RWPE2 (cell line): ENCODE measurements at regions not wholly inside any gene's neighbourhood (a gene's known extent, or its start where the extent isn't known, plus 50 kb on each side); places are given as distances from the start of the nearest gene placed in this dataset.

Experiments used
- ATAC-seq: fragments of 200-7000 bp; cut with Tn5 transposase; 3 replicates; pipeline ENCODE4 v1.9.1; 2021; ENCODE audit warnings: low read depth
- DNase-seq: peaks from one replicate; pipeline ENCODE4 v3.0.0-alpha.2; 2020; ENCODE audit warnings: low spot score
- H3K27ac ChIP-seq: fragments of 450-650 bp; 2 replicates; pipeline ENCODE4 v1.5.1; 2017; ENCODE audit warnings: mild to moderate bottlenecking; ENCODE audit not compliant: poor library complexity, severe bottlenecking
- H3K27me3 ChIP-seq: fragments of 250-450 bp; sonication (Bioruptor Pico); 2 replicates; pipeline ENCODE4 v1.5.1; 2021; ENCODE audit warnings: mild to moderate bottlenecking, moderate library complexity; ENCODE audit not compliant: insufficient read depth, poor library complexity, severe bottlenecking
- H3K36me3 ChIP-seq: fragments of 250-450 bp; sonication (Bioruptor Pico); 2 replicates; pipeline ENCODE4 v1.5.1; 2020; ENCODE audit warnings: low read depth, mild to moderate bottlenecking, moderate library complexity
- H3K4me1 ChIP-seq: fragments of 250-450 bp; sonication (Bioruptor Pico); 2 replicates; pipeline ENCODE4 v1.5.1; 2021; ENCODE audit warnings: mild to moderate bottlenecking, moderate library complexity; ENCODE audit not compliant: insufficient read depth, poor library complexity, severe bottlenecking
- H3K4me3 ChIP-seq: fragments of 250-450 bp; sonication (Bioruptor Pico); 2 replicates; pipeline ENCODE4 v1.5.1; 2021; ENCODE audit warnings: mild to moderate bottlenecking, moderate library complexity; ENCODE audit not compliant: severe bottlenecking
- H3K9me3 ChIP-seq: fragments of 250-450 bp; sonication (Bioruptor Pico); 2 replicates; pipeline ENCODE4 v1.5.1; 2021; ENCODE audit warnings: mild to moderate bottlenecking, moderate library complexity; ENCODE audit not compliant: severe bottlenecking
- TF ChIP-seq, protein P1 (sequence below): fragments of 450-650 bp; IDR thresholded peaks from one replicate; pipeline ENCODE4 v1.5.1; 2017; ENCODE audit warnings: mild to moderate bottlenecking, moderate library complexity; ENCODE audit not compliant: poor library complexity, severe bottlenecking

DNA sequence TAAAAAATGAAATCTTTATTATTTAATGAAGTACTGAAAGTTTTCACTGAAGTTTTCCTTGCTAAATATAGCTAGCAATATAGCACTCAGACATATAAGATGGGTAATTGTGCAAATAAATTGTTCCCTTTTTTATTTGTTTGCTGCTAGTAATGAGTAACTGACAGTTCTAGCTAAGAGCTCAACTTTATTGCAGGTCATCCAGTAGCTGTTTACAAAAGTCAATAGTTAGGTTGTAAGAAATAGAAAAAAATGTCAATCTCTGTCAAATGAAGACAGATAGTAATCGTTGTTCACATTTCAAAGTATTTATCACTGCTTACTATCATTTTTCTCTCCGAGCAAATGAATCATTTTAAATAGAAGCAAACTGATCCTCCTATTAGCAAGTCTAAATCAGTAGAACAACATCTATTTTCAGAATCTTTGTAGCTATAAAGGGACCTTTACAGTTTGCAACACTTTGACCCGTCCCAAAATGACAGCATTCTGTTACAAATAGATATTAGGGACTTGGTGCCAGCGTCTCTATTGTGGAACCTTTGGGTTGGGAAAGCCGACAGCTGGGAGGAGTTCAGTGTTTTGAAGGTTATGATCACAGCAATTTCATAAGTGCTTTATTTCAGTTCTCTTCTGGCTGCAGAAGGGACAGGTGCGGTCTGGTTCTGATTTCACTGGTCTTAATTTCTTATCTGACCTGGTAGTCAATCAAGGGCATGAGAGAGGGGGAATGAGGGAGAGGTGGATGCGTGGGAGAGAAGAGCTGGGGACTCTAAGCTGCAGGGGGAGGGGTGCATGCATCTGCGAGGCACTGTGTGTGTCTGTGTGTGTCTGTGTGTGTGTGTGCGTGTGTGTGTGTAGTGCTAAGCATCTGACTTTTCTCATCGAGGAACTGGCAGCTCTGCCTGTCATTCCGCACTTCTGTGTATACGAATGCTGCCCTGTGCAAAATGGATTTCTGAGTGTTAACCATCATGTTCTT is 227.9 kb upstream of the PITX2 start:
- Histone ChIP-seq H3K36me3 (no peaks in the 10 kb centered on the region), H3K4me3 (no peak overlapping the region), H3K27me3 (peaks cover 5% of the 10 kb centered on the region), H3K9me3 (no peaks in the 10 kb centered on the region), H3K4me1 (peaks cover 4% of the 10 kb centered on the region), H3K27ac (no peak overlapping the region)
- TF ChIP-seq, protein P1, sequence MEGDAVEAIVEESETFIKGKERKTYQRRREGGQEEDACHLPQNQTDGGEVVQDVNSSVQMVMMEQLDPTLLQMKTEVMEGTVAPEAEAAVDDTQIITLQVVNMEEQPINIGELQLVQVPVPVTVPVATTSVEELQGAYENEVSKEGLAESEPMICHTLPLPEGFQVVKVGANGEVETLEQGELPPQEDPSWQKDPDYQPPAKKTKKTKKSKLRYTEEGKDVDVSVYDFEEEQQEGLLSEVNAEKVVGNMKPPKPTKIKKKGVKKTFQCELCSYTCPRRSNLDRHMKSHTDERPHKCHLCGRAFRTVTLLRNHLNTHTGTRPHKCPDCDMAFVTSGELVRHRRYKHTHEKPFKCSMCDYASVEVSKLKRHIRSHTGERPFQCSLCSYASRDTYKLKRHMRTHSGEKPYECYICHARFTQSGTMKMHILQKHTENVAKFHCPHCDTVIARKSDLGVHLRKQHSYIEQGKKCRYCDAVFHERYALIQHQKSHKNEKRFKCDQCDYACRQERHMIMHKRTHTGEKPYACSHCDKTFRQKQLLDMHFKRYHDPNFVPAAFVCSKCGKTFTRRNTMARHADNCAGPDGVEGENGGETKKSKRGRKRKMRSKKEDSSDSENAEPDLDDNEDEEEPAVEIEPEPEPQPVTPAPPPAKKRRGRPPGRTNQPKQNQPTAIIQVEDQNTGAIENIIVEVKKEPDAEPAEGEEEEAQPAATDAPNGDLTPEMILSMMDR, result no peak
- DNase-seq, result no peak
- no peak for ATAC-seq

DNA sequence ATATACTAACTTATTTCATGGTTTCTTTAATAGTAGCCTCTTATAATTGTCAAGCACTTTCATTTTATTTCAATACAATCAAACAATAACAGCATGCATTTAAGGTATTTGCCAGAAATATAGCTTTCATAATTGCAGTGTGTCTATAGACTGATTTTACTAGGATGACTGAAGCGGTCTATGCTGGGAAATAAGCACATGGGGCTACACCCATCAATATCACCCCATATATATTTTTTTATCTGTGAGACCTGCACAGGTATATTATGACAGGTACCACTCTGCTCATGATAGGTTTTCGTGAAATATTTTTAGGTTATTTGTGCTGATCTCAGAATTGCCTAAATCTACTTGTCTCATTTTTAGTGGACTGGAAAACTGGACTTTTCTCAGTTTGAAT is 229.1 kb upstream of the PITX2 start:
- peaks cover 5% of the 10 kb centered on the region for H3K27me3 ChIP-seq
- H3K9me3 ChIP-seq, result no peaks in the 10 kb centered on the region
- TF ChIP-seq, protein P1, result no peak
- DNase-seq, result no peak
- H3K36me3 ChIP-seq, result no peaks in the 10 kb centered on the region
- ATAC-seq, result no peak
- no peak overlapping the region for H3K4me3 ChIP-seq
- H3K4me1 ChIP-seq, result peaks cover 4% of the 10 kb centered on the region
- no peak overlapping the region for H3K27ac ChIP-seq

DNA sequence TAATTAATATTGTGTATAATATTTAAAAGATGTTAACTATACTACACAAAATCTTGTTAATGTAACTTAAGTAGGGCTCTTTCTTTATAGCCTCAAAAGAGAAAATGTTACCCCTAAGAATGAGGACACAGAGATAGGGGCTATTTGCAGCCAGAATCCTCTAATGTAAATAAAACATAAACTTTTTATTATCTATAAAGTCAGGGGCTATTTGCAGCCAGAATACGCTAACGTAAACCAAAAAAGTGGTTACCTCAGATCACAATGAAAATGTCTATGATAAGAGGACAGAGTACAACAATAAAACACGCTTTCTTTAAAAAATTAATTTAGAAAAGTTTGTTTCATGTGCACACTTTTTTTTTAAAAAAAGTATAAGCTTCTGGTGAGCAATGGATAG is 229.9 kb upstream of the PITX2 start:
- H3K9me3 ChIP-seq, result no peaks in the 10 kb centered on the region
- TF ChIP-seq, protein P1, result no peak
- no peak for DNase-seq
- peaks cover 4% of the 10 kb centered on the region for H3K4me1 ChIP-seq
- H3K27me3 ChIP-seq, result peaks cover 5% of the 10 kb centered on the region
- no peaks in the 10 kb centered on the region for H3K36me3 ChIP-seq
- ATAC-seq, result no peak
- no peak overlapping the region for H3K4me3 ChIP-seq
- no peak overlapping the region for H3K27ac ChIP-seq

DNA sequence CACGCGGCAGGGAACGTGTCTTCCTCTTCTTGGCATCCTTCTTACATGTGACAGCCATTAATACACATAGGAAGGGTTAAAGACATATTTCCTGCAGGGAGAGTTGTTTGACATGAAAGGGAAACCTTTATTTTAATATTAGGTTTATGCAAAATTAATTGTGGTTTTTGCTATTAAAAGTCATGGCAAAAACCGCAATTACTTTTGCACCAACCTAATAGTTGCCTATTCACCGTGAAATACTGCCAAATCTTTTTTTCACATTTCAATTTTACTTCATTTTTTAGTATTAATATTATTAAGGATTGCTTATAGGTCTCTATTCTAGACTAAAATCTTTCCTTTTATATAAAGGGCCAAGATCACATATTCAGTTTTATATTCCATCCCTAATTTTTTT is 230.4 kb upstream of the PITX2 start:
- no peaks in the 10 kb centered on the region for H3K9me3 ChIP-seq
- H3K4me1 ChIP-seq, result peaks cover 4% of the 10 kb centered on the region
- DNase-seq (no peak), ATAC-seq (no peak)
- H3K27me3 ChIP-seq, result peaks cover 5% of the 10 kb centered on the region
- TF ChIP-seq, protein P1, result no peak
- no peaks in the 10 kb centered on the region for H3K36me3 ChIP-seq
- H3K27ac ChIP-seq, result no peak overlapping the region
- H3K4me3 ChIP-seq, result no peak overlapping the region
